HCT116 (cell line): ENCODE measurements at regions not wholly inside any gene's neighbourhood (a gene's known extent, or its start where the extent isn't known, plus 50 kb on each side); places are given as distances from the start of the nearest gene placed in this dataset.

Experiments
- ATAC-seq: fragments of 200-7000 bp; cut with Tn5 transposase; 2 replicates; pipeline ENCODE4 v1.9.1; 2020; ENCODE audit warnings: mild to moderate bottlenecking, moderate library complexity
- BruUV-seq: library from RNA; stranded (reverse); fragments of 400-500 nt; replicated peaks from 2 replicates; lab custom pipeline; 2021; lab: Mats Ljungman, UMichigan
- CTCF ChIA-PET: fragments of 300-600 bp; sonication (Branson Sonifier 250); formaldehyde crosslinking; loops from one replicate; lab custom pipeline; 2021; ENCODE audit warnings: antibody characterized with exemption; lab: Charles Lee
- POLR2A ChIA-PET: fragments of 300-600, 350-600 bp; sonication (Branson Sonifier 250); formaldehyde crosslinking; loops from one replicate; lab custom pipeline; 2021; ENCODE audit warnings: antibody characterized with exemption; lab: Charles Lee
- RAD21 ChIA-PET, 2 experiments: fragments of 300-600 bp; sonication (Branson Sonifier 250); formaldehyde crosslinking; loops; one replicate each; lab custom pipeline; 2023; ENCODE audit warnings: low total read pairs in 2 of 2; ENCODE audit not compliant: uncharacterized antibody in 2 of 2, unreplicated experiment in 2 of 2, low non-redundant PET in 1 of 2; lab: Charles Lee
- DNase-seq: peaks from one replicate; pipeline ENCODE4 v3.0.0-alpha.2; 2010; ENCODE audit warnings: low read depth, low spot score
- H2AFZ ChIP-seq: fragments of 200-600 bp; shearing (Covaris generic), sonication (generic); 2 replicates; pipeline ENCODE4 v1.6.1; 2017; ENCODE audit warnings: low read depth, mixed run types, mixed read lengths, antibody characterized with exemption, low read length; ENCODE audit not compliant: poor library complexity, severe bottlenecking
- H3K27ac ChIP-seq: 2 replicates; pipeline ENCODE4 v1.5.1; 2012; ENCODE audit warnings: low read depth, low read length
- H3K27me3 ChIP-seq: fragments of 200-600 bp; sonication (generic); 2 replicates; pipeline ENCODE4 v1.6.1; 2016; ENCODE audit warnings: mixed run types, low read length, mixed read lengths; ENCODE audit not compliant: insufficient read depth
- H3K36me3 ChIP-seq, 2 experiments: fragments of 200-500 bp in 1 of 2; fragments of 200-600 bp in 1 of 2; sonication (Bioruptor generic) in 1 of 2; sonication (generic) in 1 of 2; 2 replicates each; pipeline versions ENCODE4 v1.5.1 to v1.6.1; 2014 to 2016; ENCODE audit warnings: low read length in 2 of 2, inconsistent platforms in 1 of 2, mixed read lengths in 1 of 2, mixed run types in 1 of 2; ENCODE audit not compliant: insufficient read depth in 2 of 2, control insufficient read depth in 1 of 2
- H3K4me1 ChIP-seq, 2 experiments: fragments of 200-600 bp in 1 of 2; sonication (generic) in 1 of 2; 2 replicates each; pipeline versions ENCODE4 v1.5.1 to v1.6.1; 2012 to 2017; ENCODE audit warnings: low read length in 2 of 2, inconsistent platforms in 1 of 2, mild to moderate bottlenecking in 1 of 2, mixed read lengths in 1 of 2, mixed run types in 1 of 2, moderate library complexity in 1 of 2; ENCODE audit not compliant: insufficient read depth in 2 of 2, control insufficient read depth in 1 of 2
- H3K4me2 ChIP-seq: fragments of 200-600 bp; sonication (generic); 2 replicates; pipeline ENCODE4 v1.6.1; 2017; ENCODE audit warnings: mixed run types, low read length, mixed read lengths
- H3K4me3 ChIP-seq, 2 experiments: fragments of 200-600 bp in 1 of 2; sonication (generic) in 1 of 2; replicated peaks in 1 of 2; 2 replicates each; pipeline ENCODE4 v1.5.1; 2011 to 2016; ENCODE audit warnings: low read length in 2 of 2, control low read depth in 1 of 2, low read depth in 1 of 2, mild to moderate bottlenecking in 1 of 2, mixed read lengths in 1 of 2, mixed run types in 1 of 2
- H3K79me2 ChIP-seq: fragments of 200-600 bp; sonication (generic); 2 replicates; pipeline ENCODE4 v1.6.1; 2017; ENCODE audit warnings: mild to moderate bottlenecking, mixed run types, low read length, moderate library complexity, mixed read lengths; ENCODE audit not compliant: insufficient read depth
- H3K9ac ChIP-seq: fragments of 200-600 bp; sonication (generic); 2 replicates; pipeline ENCODE4 v1.6.1; 2016; ENCODE audit warnings: low read length, mixed read lengths
- H3K9me2 ChIP-seq: fragments of 200-600 bp; sonication (generic), shearing (Covaris generic); 2 replicates; pipeline ENCODE4 v1.6.1; 2017; ENCODE audit warnings: mixed run types, mild to moderate bottlenecking, moderate library complexity; ENCODE audit not compliant: insufficient read depth
- H3K9me3 ChIP-seq, 2 experiments: fragments of 200-500 bp in 1 of 2; fragments of 200-600 bp in 1 of 2; sonication (Bioruptor generic) in 1 of 2; sonication (generic) in 1 of 2; 2 replicates each; pipeline ENCODE4 v1.6.1; 2014 to 2017; ENCODE audit warnings: low read length in 2 of 2, mixed read lengths in 2 of 2, inconsistent platforms in 1 of 2, low read depth in 1 of 2, mild to moderate bottlenecking in 1 of 2, mixed run types in 1 of 2, moderate library complexity in 1 of 2; ENCODE audit not compliant: control insufficient read depth in 1 of 2, insufficient read depth in 1 of 2
- H4K20me1 ChIP-seq: fragments of 200-600 bp; sonication (generic), shearing (Covaris generic); 2 replicates; pipeline ENCODE4 v1.6.1; 2017; ENCODE audit warnings: mixed run types, mild to moderate bottlenecking, moderate library complexity; ENCODE audit not compliant: insufficient read depth
- CBX3 ChIP-seq: IDR thresholded peaks from 2 replicates; pipeline ENCODE4 v1.6.1; 2012; ENCODE audit warnings: low read depth
- CEBPB ChIP-seq: IDR thresholded peaks from 2 replicates; pipeline ENCODE4 v1.6.1; 2012; ENCODE audit warnings: low read depth
- EZH2 ChIP-seq: fragments of 200-600 bp; sonication (generic); IDR thresholded peaks from 2 replicates; pipeline ENCODE4 v1.6.1; 2017; ENCODE audit warnings: antibody characterized with exemption, mixed run types
- POLR2AphosphoS5 ChIP-seq: IDR thresholded peaks from 2 replicates; pipeline ENCODE4 v1.6.1; 2011; ENCODE audit warnings: mild to moderate bottlenecking, low read depth, low read length, moderate library complexity
- RAD21 ChIP-seq: IDR thresholded peaks from 2 replicates; pipeline ENCODE4 v1.6.1; 2012; ENCODE audit warnings: low read depth, mild to moderate bottlenecking
- SIN3A ChIP-seq: IDR thresholded peaks from 2 replicates; pipeline ENCODE4 v1.6.1; 2012; ENCODE audit warnings: low read depth
- SP1 ChIP-seq: IDR thresholded peaks from 2 replicates; pipeline ENCODE4 v1.6.1; 2012; ENCODE audit warnings: low read depth
- SRF ChIP-seq: IDR thresholded peaks from 2 replicates; pipeline ENCODE4 v1.6.1; 2012; ENCODE audit warnings: low read depth
- ZFX ChIP-seq: fragments of 450-650 bp; IDR thresholded peaks from 2 replicates; pipeline ENCODE4 v1.6.1; 2017
- intact Hi-C: fragments of 100-400 bp; cut with micrococcal nuclease; formaldehyde crosslinking; loops from 2 replicates; pipeline ENCODE4 v1.10.0; 2022

DNA sequence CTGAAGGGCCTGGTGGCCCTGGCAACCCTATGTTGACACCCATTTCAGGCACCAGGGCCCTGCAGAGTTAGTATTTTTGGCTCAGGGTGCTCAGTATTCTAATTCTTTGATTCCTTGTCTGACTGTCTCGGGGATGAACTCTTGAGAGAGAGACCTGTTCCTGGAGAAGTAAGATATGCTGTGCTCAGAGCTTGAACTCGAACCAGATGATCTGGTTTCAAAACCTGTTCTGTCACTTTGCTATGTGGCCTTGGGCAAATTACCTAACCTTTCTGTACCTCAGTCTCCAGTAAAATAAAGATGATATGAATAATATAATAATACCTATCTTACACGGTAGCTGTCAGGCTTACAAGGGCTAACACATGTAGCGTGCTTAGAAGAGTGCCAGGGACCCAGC is 294.2 kb downstream of the DYSF start:
- peak; percentile 23 for DNase-seq
- peak overlapping the region; percentile 67 for H3K27ac ChIP-seq

DNA sequence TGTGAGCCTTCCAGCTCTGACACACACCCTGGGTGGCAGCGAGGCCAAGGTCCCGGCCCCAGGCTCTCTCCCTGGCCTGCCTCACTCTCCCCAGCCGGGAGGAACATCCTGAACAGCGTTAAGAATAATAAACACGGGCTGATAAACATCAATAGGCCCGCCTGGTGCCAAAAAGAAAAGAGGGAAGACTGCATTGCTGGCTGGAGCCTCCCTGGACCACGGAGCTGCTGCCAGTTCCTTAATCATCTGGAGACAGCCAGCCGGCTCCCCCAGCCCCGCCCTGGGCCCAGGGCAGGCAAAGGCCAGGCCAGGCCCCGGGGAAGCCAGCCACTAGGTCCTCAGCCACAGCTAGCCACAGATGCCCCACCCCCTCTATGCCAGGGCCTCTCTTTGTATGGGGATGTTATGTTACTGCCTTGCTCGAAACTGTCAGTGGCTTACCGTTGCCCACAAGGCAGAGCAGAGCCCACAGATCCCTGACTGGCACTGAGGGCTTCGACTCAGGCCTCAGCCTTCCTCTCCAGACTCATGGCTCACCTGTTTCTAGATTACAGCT is 293.7 kb downstream of the DYSF start:
- ATAC-seq (peak; percentile 63), DNase-seq (no peak)
- POLR2A ChIA-PET, result no interaction called here
- no peaks in the 10 kb centered on the region for H3K79me2 ChIP-seq
- BruUV-seq, result no TSS peak
- CTCF ChIA-PET, result no interaction called here
- peak overlapping the region; percentile 67 for H3K27ac ChIP-seq
- 0 out of 4 replicates have a peak overlapping the region, but pooled peaks of 1 of the 2 experiments have one; percentile 6 for H3K4me3 ChIP-seq
- RAD21 ChIA-PET, result no interaction called here
- no peaks in the 10 kb centered on the region for H3K27me3 ChIP-seq
- H3K9me3 ChIP-seq, result no peaks in the 10 kb centered on the region
- TF ChIP-seq SRF, result no peak
- TF ChIP-seq ZFX, result peak; percentile 41; the same call in 1 of the 2 replicates
- H3K9me2 ChIP-seq, result no peaks in the 10 kb centered on the region
- H3K4me1 ChIP-seq, result peaks cover 56 to 69% of the 10 kb centered on the region in 2 experiments
- intact Hi-C loops, result no loop called here
- H3K4me2 ChIP-seq, result peak overlapping the region; percentile 68
- peak overlapping the region; percentile 72 for H2AFZ ChIP-seq
- no peaks in the 10 kb centered on the region for H4K20me1 ChIP-seq
- no peaks in the 10 kb centered on the region for H3K36me3 ChIP-seq
- peak overlapping the region; percentile 0 for H3K9ac ChIP-seq

More for the DNA sequence above, 294.2 kb downstream of the DYSF start:
- no peaks in the 10 kb centered on the region for H3K9me2 ChIP-seq
- H3K4me2 ChIP-seq, result peak overlapping the region; percentile 68
- intact Hi-C loops, result no loop called here
- POLR2A ChIA-PET, result no interaction called here
- H3K9ac ChIP-seq, result peak overlapping the region; percentile 0
- RAD21 ChIA-PET, result no interaction called here
- no peaks in the 10 kb centered on the region for H3K9me3 ChIP-seq
- TF ChIP-seq RAD21 (no peak; the same call in 1 of the 2 replicates), POLR2AphosphoS5 (no peak), SIN3A (no peak), SP1 (peak; percentile 60), CEBPB (peak; percentile 63), EZH2 (no peak), CBX3 (peak; percentile 54)
- H3K79me2 ChIP-seq, result no peaks in the 10 kb centered on the region
- peak; percentile 21 for ATAC-seq
- no peaks in the 10 kb centered on the region for H3K36me3 ChIP-seq
- BruUV-seq, result no TSS peak
- peaks cover 50 to 64% of the 10 kb centered on the region in 2 experiments for H3K4me1 ChIP-seq
- 0 out of 4 replicates have a peak overlapping the region, but pooled peaks of 1 of the 2 experiments have one; percentile 6 for H3K4me3 ChIP-seq
- H3K27me3 ChIP-seq, result no peaks in the 10 kb centered on the region
- CTCF ChIA-PET, result no interaction called here
- peak overlapping the region; percentile 72 for H2AFZ ChIP-seq
- H4K20me1 ChIP-seq, result no peaks in the 10 kb centered on the region
